HFF-Myc (cell line): ENCODE measurements at regions not wholly inside any gene's neighbourhood (a gene's known extent, or its start where the extent isn't known, plus 50 kb on each side); places are given as distances from the start of the nearest gene placed in this dataset.

ENCODE experiments used
- DNase-seq: peaks from one replicate; pipeline ENCODE4 v3.0.0-alpha.2; 2011; ENCODE audit warnings: low read depth; ENCODE audit errors: extremely low read depth
- H3K4me3 ChIP-seq: replicated peaks from 2 replicates; pipeline ENCODE4 v1.5.1; 2011; ENCODE audit warnings: low read depth, mild to moderate bottlenecking, control low read depth, low read length
- TF ChIP-seq, protein P1 (sequence below): IDR thresholded peaks from 2 replicates; pipeline ENCODE4 v1.5.1; 2012; ENCODE audit warnings: mild to moderate bottlenecking, low read depth, low read length, control low read depth; ENCODE audit errors: missing control alignments

DNA sequence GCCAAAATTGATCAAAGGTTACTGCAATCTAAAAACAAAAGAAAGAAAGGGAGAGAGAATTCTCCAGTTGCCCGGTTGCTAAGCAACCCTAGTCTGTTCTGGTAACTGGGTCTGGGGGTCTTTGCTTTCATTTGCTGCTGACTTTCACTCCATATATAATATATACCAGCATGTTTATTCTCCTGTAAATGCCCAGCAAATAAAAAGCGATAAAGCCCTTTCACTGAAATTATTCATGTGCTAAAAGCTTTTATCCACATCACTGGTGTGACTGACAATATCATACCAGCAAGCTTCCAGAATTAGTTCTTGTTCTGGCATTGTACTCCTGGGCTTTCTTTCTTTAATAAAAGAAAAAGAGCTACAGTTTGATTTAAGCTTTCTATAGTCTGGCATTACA lies 75.5 kb upstream of the ST8SIA3 start:
- H3K4me3 ChIP-seq: no peak overlapping the region
- TF ChIP-seq, protein P1, sequence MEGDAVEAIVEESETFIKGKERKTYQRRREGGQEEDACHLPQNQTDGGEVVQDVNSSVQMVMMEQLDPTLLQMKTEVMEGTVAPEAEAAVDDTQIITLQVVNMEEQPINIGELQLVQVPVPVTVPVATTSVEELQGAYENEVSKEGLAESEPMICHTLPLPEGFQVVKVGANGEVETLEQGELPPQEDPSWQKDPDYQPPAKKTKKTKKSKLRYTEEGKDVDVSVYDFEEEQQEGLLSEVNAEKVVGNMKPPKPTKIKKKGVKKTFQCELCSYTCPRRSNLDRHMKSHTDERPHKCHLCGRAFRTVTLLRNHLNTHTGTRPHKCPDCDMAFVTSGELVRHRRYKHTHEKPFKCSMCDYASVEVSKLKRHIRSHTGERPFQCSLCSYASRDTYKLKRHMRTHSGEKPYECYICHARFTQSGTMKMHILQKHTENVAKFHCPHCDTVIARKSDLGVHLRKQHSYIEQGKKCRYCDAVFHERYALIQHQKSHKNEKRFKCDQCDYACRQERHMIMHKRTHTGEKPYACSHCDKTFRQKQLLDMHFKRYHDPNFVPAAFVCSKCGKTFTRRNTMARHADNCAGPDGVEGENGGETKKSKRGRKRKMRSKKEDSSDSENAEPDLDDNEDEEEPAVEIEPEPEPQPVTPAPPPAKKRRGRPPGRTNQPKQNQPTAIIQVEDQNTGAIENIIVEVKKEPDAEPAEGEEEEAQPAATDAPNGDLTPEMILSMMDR: no peak
- no peak for DNase-seq

DNA sequence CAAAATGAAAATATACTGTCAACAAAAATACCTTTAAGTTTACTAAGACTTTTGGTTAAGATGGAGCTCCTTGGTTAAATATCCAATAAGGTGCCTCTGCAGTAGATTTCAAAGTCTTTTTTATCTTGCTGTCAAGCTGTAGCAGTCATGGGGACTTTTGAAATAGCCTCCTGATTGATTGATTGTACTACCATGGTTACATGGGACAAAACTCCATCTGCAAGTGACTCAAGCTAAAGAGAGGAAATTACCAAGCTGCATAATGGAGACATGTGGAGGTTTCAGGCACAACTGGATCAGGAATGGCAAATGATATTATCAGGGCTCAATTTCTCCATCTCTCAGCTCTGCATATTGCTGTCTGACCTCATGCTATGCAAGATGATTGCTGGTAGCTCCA lies 73.4 kb upstream of the ST8SIA3 start:
- TF ChIP-seq, protein P1: no peak
- DNase-seq: no peak
- H3K4me3 ChIP-seq: no peak overlapping the region

DNA sequence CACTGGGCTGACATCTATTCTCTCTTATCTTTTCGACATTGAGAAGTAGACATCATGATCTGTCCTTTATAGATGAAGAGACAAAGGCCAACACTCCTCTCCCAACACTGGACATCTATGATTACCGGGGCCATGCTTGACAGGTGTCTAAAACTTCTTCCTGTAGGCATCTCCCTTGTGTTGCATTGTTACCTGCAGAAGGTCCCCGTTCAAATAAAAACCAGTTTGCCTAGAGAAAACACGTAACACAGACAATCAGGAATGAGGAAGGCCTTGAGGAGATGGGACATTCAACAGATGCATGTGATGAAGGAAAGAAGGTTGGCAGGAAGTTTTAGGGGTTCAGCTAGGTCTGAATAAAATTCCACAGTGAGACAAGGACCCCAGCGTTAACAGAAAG lies 70.8 kb upstream of the ST8SIA3 start:
- TF ChIP-seq, protein P1: no peak
- no peak overlapping the region for H3K4me3 ChIP-seq
- no peak for DNase-seq

GRCh38 chr18:57286949-57287348 lies 65.4 kb upstream of the ST8SIA3 start:
- no peak for DNase-seq
- no peak overlapping the region for H3K4me3 ChIP-seq
- TF ChIP-seq, protein P1: no peak

- TF ChIP-seq, protein P1: no peak
- no peak overlapping the region for H3K4me3 ChIP-seq
- DNase-seq: no peak
These were observed 64.6 kb upstream of the ST8SIA3 start for GRCh38 chr18:57287766-57288165.

DNA sequence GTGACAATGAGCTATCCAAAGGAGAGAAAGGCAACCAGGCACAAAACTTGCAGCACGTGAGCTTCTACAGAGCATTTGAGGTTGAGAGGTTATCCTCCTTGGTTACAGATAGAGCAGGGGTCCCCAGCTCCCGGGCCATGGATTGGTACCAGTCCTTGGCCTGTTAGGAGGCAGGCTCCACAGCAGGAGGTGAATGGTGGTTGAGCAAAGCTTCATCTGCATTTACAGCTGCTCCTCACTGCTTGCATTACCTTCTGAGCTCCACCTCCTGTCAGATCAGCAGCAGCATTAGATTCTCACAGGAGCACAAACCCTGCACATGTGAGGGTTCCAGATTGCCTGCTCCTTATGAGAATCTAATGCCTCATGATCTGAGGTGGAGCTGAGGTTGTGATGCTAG lies 57.8 kb upstream of the ST8SIA3 start:
- H3K4me3 ChIP-seq: no peak overlapping the region
- no peak for DNase-seq
- TF ChIP-seq, protein P1: no peak

GRCh38 chr18:57296336-57296735 lies 56.0 kb upstream of the ST8SIA3 start:
- DNase-seq: no peak
- TF ChIP-seq, protein P1: no peak
- H3K4me3 ChIP-seq: no peak overlapping the region
